ENCODE measurements at regions not wholly inside any gene's neighbourhood (a gene's known extent, or its start where the extent isn't known, plus 50 kb on each side); places are given as distances from the start of the nearest gene placed in this dataset.

- H3K14ac ChIP-seq (ENCODE audit: low read length), result no peak overlapping the region
- no peak overlapping the region for H3K23ac ChIP-seq (ENCODE audit: low read depth, low read length, poor library complexity)
- no peak overlapping the region for H4K8ac ChIP-seq (ENCODE audit: low read depth, low read length)
- H3K27me3 ChIP-seq (ENCODE audit: control insufficient read depth in 3 of 3, insufficient read depth in 3 of 3, low read depth in 1 of 3, low read length in 3 of 3), result no peaks in the 10 kb centered on the region
- H3K27ac ChIP-seq (replicated peaks; ENCODE audit: low read length), result no peak overlapping the region
- H2AFZ ChIP-seq (ENCODE audit: low read length), result no peak overlapping the region
- no peak overlapping the region for H3K4me2 ChIP-seq (ENCODE audit: insufficient read depth, low read length, poor library complexity, severe bottlenecking)
- no peak overlapping the region for H4K91ac ChIP-seq (ENCODE audit: low read depth, low read length, poor library complexity)
- no peak overlapping the region for H3K4me3 ChIP-seq (ENCODE audit: low read length in 2 of 2)
- H2BK5ac ChIP-seq (ENCODE audit: low read length), result no peak overlapping the region
- peaks cover 0 to 1% of the 10 kb centered on the region in 2 donors for H3K9me3 ChIP-seq (replicated peaks in 1 of 2; ENCODE audit: control insufficient read depth in 2 of 2, insufficient read depth in 1 of 2, low read depth in 1 of 2, low read length in 2 of 2)
- H2AK5ac ChIP-seq (ENCODE audit: low read depth, low read length), result no peak overlapping the region
- H2BK120ac ChIP-seq (ENCODE audit: low read depth, low read length), result no peak overlapping the region
- no peak for DNase-seq (ENCODE audit: low spot score)
- H3K9ac ChIP-seq (ENCODE audit: low read depth, low read length, poor library complexity), result no peak overlapping the region
- no peak overlapping the region for H3K18ac ChIP-seq (ENCODE audit: low read length)
- H3K4me1 ChIP-seq (ENCODE audit: control insufficient read depth in 2 of 2, insufficient read depth in 1 of 2, low read depth in 1 of 2, low read length in 2 of 2), result peaks cover 4 to 7% of the 10 kb centered on the region in 2 donors
- no peak overlapping the region for H2BK15ac ChIP-seq (ENCODE audit: low read length)
- no CpG with 5 or more reads among the region's 1 CpG for WGBS, 2 donors (ENCODE audit: extremely low coverage in 2 of 2, insufficient read length in 2 of 2, insufficient replicate concordance in 1 of 2)
- no peak overlapping the region for H2BK12ac ChIP-seq (ENCODE audit: low read length)
- no peaks in the 10 kb centered on the region for H3K36me3 ChIP-seq (replicated peaks in 1 of 2; ENCODE audit: control insufficient read depth in 2 of 2, insufficient read depth in 2 of 2, low read length in 2 of 2)
- no peak overlapping the region for H3K4ac ChIP-seq (ENCODE audit: low read length)
- H3K79me1 ChIP-seq (ENCODE audit: low read depth, low read length), result no peaks in the 10 kb centered on the region
Measured at GRCh38 chr2:20549691-20550348, 101.1 kb downstream of the HS1BP3 start.

- H3K9me3 ChIP-seq (replicated peaks in 1 of 2; ENCODE audit: control insufficient read depth in 2 of 2, insufficient read depth in 1 of 2, low read depth in 1 of 2, low read length in 2 of 2), result no peaks in the 10 kb centered on the region
- H3K23ac ChIP-seq (ENCODE audit: low read depth, low read length, poor library complexity), result no peak overlapping the region
- WGBS, 2 donors (ENCODE audit: extremely low coverage in 2 of 2, insufficient read length in 2 of 2, insufficient replicate concordance in 1 of 2), result no CpG with 5 or more reads among the region's 9 CpGs
- DNase-seq (ENCODE audit: low spot score), result no peak
- H3K14ac ChIP-seq (ENCODE audit: low read length), result no peak overlapping the region
- H3K18ac ChIP-seq (ENCODE audit: low read length), result peak overlapping the region; percentile 40
- H2BK15ac ChIP-seq (ENCODE audit: low read length), result no peak overlapping the region
- H2AK5ac ChIP-seq (ENCODE audit: low read depth, low read length), result no peak overlapping the region
- no peak overlapping the region for H3K27ac ChIP-seq (replicated peaks; ENCODE audit: low read length)
- no peaks in the 10 kb centered on the region for H3K27me3 ChIP-seq (ENCODE audit: control insufficient read depth in 3 of 3, insufficient read depth in 3 of 3, low read depth in 1 of 3, low read length in 3 of 3)
- H3K4me3 ChIP-seq (ENCODE audit: low read length in 2 of 2), result no peak overlapping the region
- H4K8ac ChIP-seq (ENCODE audit: low read depth, low read length), result no peak overlapping the region
- peaks cover 4 to 7% of the 10 kb centered on the region in 2 donors for H3K4me1 ChIP-seq (ENCODE audit: control insufficient read depth in 2 of 2, insufficient read depth in 1 of 2, low read depth in 1 of 2, low read length in 2 of 2)
- peak overlapping the region; percentile 18 for H3K9ac ChIP-seq (ENCODE audit: low read depth, low read length, poor library complexity)
- no peaks in the 10 kb centered on the region for H3K79me1 ChIP-seq (ENCODE audit: low read depth, low read length)
- no peaks in the 10 kb centered on the region for H3K36me3 ChIP-seq (replicated peaks in 1 of 2; ENCODE audit: control insufficient read depth in 2 of 2, insufficient read depth in 2 of 2, low read length in 2 of 2)
- no peak overlapping the region for H2BK12ac ChIP-seq (ENCODE audit: low read length)
- peak overlapping the region; percentile 44 for H2AFZ ChIP-seq (ENCODE audit: low read length)
- H4K91ac ChIP-seq (ENCODE audit: low read depth, low read length, poor library complexity), result no peak overlapping the region
- H2BK120ac ChIP-seq (ENCODE audit: low read depth, low read length), result no peak overlapping the region
- H3K4ac ChIP-seq (ENCODE audit: low read length), result no peak overlapping the region
- H3K4me2 ChIP-seq (ENCODE audit: insufficient read depth, low read length, poor library complexity, severe bottlenecking), result no peak overlapping the region
- no peak overlapping the region for H2BK5ac ChIP-seq (ENCODE audit: low read length)
Measured at GRCh38 chr2:20551260-20551944, 99.5 kb downstream of the HS1BP3 start.

- Histone ChIP-seq H2AFZ (ENCODE audit: low read length) (no peak overlapping the region), H2BK5ac (ENCODE audit: low read length) (no peak overlapping the region), H3K4me3 (ENCODE audit: low read length in 2 of 2) (no peak overlapping the region), H4K91ac (ENCODE audit: low read depth, low read length, poor library complexity) (no peak overlapping the region), H2BK120ac (ENCODE audit: low read depth, low read length) (no peak overlapping the region), H3K9ac (ENCODE audit: low read depth, low read length, poor library complexity) (no peak overlapping the region), H3K79me1 (ENCODE audit: low read depth, low read length) (no peaks in the 10 kb centered on the region), H2AK5ac (ENCODE audit: low read depth, low read length) (no peak overlapping the region), H3K4me1 (ENCODE audit: control insufficient read depth in 2 of 2, insufficient read depth in 1 of 2, low read depth in 1 of 2, low read length in 2 of 2) (peaks cover 6 to 7% of the 10 kb centered on the region in 2 donors), H3K36me3 (replicated peaks in 1 of 2; ENCODE audit: control insufficient read depth in 2 of 2, insufficient read depth in 2 of 2, low read length in 2 of 2) (no peaks in the 10 kb centered on the region), H4K8ac (ENCODE audit: low read depth, low read length) (no peak overlapping the region), H3K4ac (ENCODE audit: low read length) (no peak overlapping the region), H3K4me2 (ENCODE audit: insufficient read depth, low read length, poor library complexity, severe bottlenecking) (no peak overlapping the region), H3K18ac (ENCODE audit: low read length) (peak overlapping the region; percentile 6), H3K27ac (replicated peaks; ENCODE audit: low read length) (no peak overlapping the region), H2BK12ac (ENCODE audit: low read length) (no peak overlapping the region), H3K9me3 (replicated peaks in 1 of 2; ENCODE audit: control insufficient read depth in 2 of 2, insufficient read depth in 1 of 2, low read depth in 1 of 2, low read length in 2 of 2) (no peaks in the 10 kb centered on the region), H3K23ac (ENCODE audit: low read depth, low read length, poor library complexity) (peak overlapping the region; percentile 25), H3K14ac (ENCODE audit: low read length) (no peak overlapping the region), H3K27me3 (ENCODE audit: control insufficient read depth in 3 of 3, insufficient read depth in 3 of 3, low read depth in 1 of 3, low read length in 3 of 3) (no peaks in the 10 kb centered on the region), H2BK15ac (ENCODE audit: low read length) (no peak overlapping the region)
- WGBS, 2 donors (ENCODE audit: extremely low coverage in 2 of 2, insufficient read length in 2 of 2, insufficient replicate concordance in 1 of 2), result no CpG with 5 or more reads among the region's 5 CpGs
- DNase-seq (ENCODE audit: low spot score), result no peak
Measured at GRCh38 chr2:20551945-20552328, 99.0 kb downstream of the HS1BP3 start.

- Histone ChIP-seq H3K23ac (ENCODE audit: low read depth, low read length, poor library complexity) (no peak overlapping the region), H2AFZ (ENCODE audit: low read length) (no peak overlapping the region), H4K8ac (ENCODE audit: low read depth, low read length) (no peak overlapping the region), H2BK5ac (ENCODE audit: low read length) (no peak overlapping the region), H3K4me2 (ENCODE audit: insufficient read depth, low read length, poor library complexity, severe bottlenecking) (no peak overlapping the region), H3K4me1 (ENCODE audit: control insufficient read depth in 2 of 2, insufficient read depth in 1 of 2, low read depth in 1 of 2, low read length in 2 of 2) (peaks cover 7 to 10% of the 10 kb centered on the region in 2 donors), H3K4ac (ENCODE audit: low read length) (no peak overlapping the region), H3K27ac (replicated peaks; ENCODE audit: low read length) (no peak overlapping the region), H3K9ac (ENCODE audit: low read depth, low read length, poor library complexity) (no peak overlapping the region), H2BK12ac (ENCODE audit: low read length) (no peak overlapping the region), H3K79me1 (ENCODE audit: low read depth, low read length) (no peaks in the 10 kb centered on the region), H3K4me3 (ENCODE audit: low read length in 2 of 2) (no peak overlapping the region), H2BK120ac (ENCODE audit: low read depth, low read length) (no peak overlapping the region), H3K27me3 (ENCODE audit: control insufficient read depth in 3 of 3, insufficient read depth in 3 of 3, low read depth in 1 of 3, low read length in 3 of 3) (no peaks in the 10 kb centered on the region), H2AK5ac (ENCODE audit: low read depth, low read length) (no peak overlapping the region), H3K14ac (ENCODE audit: low read length) (no peak overlapping the region), H2BK15ac (ENCODE audit: low read length) (no peak overlapping the region), H3K18ac (ENCODE audit: low read length) (no peak overlapping the region), H3K36me3 (replicated peaks in 1 of 2; ENCODE audit: control insufficient read depth in 2 of 2, insufficient read depth in 2 of 2, low read length in 2 of 2) (no peaks in the 10 kb centered on the region), H3K9me3 (replicated peaks in 1 of 2; ENCODE audit: control insufficient read depth in 2 of 2, insufficient read depth in 1 of 2, low read depth in 1 of 2, low read length in 2 of 2) (no peaks in the 10 kb centered on the region), H4K91ac (ENCODE audit: low read depth, low read length, poor library complexity) (no peak overlapping the region)
- whole genome bisulfite sequencing, 2 donors (ENCODE audit: extremely low coverage in 2 of 2, insufficient read length in 2 of 2, insufficient replicate concordance in 1 of 2), result no CpG with 5 or more reads among the region's 3 CpGs
- DNase-seq (ENCODE audit: low spot score), result no peak
Measured at GRCh38 chr2:20552847-20553246, 98.1 kb downstream of the HS1BP3 start.

Measured in neuronal stem cell (in vitro differentiated cells).